AG10803 (cell line): ENCODE measurements at regions not wholly inside any gene's neighbourhood (a gene's known extent, or its start where the extent isn't known, plus 50 kb on each side); places are given as distances from the start of the nearest gene placed in this dataset.

Experiments
- DNase-seq: peaks from one replicate; pipeline ENCODE4 v3.0.0; 2010; ENCODE audit warnings: low read depth
- H3K4me3 ChIP-seq: 2 replicates; pipeline ENCODE4 v1.5.1; 2011; ENCODE audit warnings: mild to moderate bottlenecking, low read length, control low read depth
- TF ChIP-seq, protein P1 (sequence below): conservative IDR thresholded peaks from 2 replicates; pipeline ENCODE4 v1.5.1; 2011; ENCODE audit warnings: mild to moderate bottlenecking, low read length, control low read depth, inconsistent platforms

DNA sequence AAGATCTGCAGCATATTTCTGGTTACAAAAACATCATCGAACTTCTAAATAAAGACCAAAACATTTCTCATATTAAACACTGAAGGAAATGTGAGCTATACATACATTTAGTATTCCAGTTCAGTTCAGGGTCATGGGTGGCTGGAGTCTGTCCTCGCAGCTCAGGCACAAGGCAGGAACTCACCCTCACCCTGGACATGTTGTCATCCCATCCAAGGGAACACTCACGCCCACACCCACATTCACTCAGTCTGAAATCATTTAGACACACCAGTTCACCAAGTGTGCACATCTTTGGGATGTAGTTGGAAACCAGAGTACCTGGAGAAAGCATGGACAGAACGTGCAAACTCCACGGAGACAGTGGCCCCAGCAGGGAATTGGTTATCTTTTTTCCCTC is 481.0 kb downstream of the RASEF start:
- no peak overlapping the region for H3K4me3 ChIP-seq
- TF ChIP-seq, protein P1, sequence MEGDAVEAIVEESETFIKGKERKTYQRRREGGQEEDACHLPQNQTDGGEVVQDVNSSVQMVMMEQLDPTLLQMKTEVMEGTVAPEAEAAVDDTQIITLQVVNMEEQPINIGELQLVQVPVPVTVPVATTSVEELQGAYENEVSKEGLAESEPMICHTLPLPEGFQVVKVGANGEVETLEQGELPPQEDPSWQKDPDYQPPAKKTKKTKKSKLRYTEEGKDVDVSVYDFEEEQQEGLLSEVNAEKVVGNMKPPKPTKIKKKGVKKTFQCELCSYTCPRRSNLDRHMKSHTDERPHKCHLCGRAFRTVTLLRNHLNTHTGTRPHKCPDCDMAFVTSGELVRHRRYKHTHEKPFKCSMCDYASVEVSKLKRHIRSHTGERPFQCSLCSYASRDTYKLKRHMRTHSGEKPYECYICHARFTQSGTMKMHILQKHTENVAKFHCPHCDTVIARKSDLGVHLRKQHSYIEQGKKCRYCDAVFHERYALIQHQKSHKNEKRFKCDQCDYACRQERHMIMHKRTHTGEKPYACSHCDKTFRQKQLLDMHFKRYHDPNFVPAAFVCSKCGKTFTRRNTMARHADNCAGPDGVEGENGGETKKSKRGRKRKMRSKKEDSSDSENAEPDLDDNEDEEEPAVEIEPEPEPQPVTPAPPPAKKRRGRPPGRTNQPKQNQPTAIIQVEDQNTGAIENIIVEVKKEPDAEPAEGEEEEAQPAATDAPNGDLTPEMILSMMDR, result no peak
- no peak for DNase-seq

DNA sequence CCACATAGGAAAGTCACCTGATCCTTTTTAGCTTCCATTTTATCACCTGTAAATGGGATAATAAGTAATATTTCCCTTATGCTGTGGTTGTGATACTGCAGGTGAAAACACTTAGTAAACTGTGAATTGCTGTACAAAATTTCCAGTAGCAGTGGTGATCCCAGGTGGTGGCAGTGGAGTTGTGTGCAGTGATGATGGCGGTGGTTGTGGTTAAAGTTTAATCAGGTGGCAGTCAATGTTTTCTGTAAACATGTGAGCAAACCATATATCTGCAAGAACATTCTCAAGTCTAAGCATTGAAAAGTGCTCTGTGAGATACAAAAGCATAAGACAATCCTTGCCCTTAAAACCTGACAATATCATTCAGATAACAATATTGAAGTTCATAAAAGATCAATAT is 480.2 kb downstream of the RASEF start:
- DNase-seq, result no peak
- H3K4me3 ChIP-seq, result no peak overlapping the region
- TF ChIP-seq, protein P1, result no peak

DNA sequence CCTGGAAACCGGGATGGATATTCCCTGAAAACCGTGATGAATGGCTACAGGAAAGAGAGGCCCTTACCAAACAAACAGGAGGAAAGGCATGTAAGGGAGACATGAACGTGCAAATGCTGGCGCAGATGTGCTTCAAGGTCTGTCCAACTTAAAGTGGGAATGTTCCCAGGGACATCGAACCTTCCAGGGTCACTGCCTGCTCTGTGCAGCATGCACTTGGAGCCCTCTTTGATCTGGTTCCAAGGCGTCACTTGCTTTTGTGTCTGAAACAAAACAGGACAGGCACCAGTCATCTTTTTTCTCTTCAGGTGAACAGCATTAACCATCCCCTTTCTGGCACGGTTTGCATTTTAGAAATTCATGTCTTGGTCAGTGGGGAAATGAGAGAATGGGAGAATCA is 479.4 kb downstream of the RASEF start:
- no peak for DNase-seq
- H3K4me3 ChIP-seq, result no peak overlapping the region
- TF ChIP-seq, protein P1, result no peak

DNA sequence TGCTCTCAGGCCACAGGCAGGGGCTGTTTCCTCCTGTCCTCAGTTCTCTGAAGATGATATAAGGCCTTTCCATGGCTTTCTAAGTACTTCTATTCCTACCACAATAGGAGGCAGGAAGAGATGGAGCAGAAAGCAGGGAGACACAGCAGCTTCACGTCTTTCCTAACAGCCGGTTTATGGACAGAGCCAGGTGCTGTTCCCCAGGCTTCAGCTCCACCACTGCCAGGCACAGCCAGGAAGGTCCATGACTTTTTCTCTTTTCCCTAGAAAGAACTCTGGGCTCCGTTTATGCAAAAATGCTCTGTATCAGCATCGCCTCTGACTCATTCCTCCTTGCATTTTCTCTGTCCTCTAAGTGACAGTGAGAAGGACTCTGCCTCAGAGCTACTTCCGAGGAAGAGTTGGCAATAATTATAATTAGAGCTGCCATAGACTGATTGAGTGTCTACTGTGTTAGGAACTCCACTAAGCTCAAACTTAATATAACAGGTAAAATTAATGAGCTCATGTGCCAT is 478.5 kb downstream of the RASEF start:
- TF ChIP-seq, protein P1, result no peak
- H3K4me3 ChIP-seq, result no peak overlapping the region
- DNase-seq, result no peak

DNA sequence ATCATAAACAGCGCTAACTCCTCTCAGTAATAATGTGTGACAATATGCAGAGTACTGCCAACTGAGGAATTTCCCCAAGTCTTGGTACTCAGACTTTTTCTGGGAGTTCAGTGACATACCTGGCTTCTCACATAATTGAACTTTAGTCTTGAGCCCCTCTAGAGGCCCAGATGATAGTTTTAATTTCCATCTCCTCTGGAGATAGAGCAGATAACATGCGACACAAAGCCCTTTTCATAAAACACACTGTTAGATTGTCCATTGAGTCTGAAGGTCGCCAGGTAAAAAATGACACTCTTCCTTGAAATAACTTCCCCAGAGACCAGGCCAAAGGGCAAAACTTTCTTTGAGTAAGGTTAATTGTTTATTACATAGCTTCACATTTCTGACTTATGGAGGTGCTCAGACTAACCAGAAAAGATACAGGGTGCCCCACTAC is 476.0 kb downstream of the RASEF start:
- no peak for DNase-seq
- H3K4me3 ChIP-seq, result no peak overlapping the region
- TF ChIP-seq, protein P1, result no peak

DNA sequence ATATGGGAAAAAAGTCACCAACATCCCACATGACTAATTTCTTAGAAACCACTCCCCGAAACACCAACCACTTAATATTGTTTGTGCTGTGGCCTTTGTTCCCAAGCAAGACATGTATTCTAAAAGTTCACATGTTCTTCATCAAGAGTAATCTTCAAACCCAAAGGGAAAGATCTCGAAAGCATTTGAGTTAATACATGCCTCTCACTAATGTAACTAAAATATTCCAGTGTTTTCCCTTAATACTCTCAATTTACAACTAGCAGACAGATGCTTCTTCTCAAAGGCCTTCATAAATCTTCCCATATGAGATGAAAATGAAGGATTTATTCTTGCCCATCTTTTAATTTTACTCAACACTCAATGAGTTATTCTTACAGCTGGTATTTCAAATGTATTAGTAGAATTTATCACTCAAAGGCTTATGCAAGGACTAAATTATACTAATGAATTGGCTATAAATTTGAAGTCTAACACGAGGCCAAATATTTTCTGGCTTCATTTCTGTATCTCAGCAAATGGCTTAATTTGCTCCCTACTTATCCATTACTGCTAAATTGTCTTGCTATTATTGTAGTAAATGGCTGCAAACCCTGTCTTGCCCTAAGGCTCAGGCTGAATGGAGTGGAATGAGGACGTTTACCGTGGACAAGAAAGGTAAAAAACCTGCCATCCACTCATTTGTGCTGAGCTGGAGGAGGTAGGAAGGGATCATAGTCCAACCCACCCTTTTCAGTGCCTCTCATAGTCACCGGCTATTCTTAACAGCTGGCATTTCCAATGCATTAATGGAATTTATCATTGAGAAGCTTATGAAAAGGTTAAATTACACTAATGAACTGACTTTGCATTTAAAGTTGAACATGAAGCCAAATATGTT is 474.4 kb downstream of the RASEF start:
- no peak for DNase-seq
- TF ChIP-seq, protein P1, result no peak
- H3K4me3 ChIP-seq, result no peak overlapping the region

DNA sequence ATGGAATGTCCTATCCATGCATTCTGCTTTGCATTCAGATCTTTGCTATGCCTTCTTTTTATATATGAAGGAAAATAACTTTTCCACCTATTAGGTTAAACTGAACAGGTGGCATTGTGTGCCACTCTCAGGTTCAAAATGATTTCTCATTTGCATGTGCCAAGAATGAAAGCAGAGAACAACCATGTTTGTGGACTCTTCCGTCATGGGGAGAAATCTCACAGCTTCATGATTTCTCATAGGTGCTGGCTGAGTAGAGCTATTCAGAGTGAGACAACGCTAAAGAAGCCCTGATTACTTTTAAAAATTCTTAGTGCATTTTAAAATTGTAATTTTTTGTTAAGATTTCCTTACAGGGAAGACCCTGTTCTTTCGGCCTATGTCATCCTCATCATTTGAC is 472.1 kb downstream of the RASEF start:
- DNase-seq, result no peak
- TF ChIP-seq, protein P1, result no peak

More for the DNA sequence above, 472.1 kb downstream of the RASEF start:
- H3K4me3 ChIP-seq, result no peak overlapping the region
